Left ventricle myocardium inferior (tissue), 1 donor: ENCODE measurements at regions not wholly inside any gene's neighbourhood (a gene's known extent, or its start where the extent isn't known, plus 50 kb on each side); places are given as distances from the start of the nearest gene placed in this dataset.
"Not testable (repeated sequence)": the region's sequence is repeated elsewhere in the genome, so short reads cannot be mapped to it uniquely, and the experiment has no call there.

Experiments used
- DNase-seq: peaks from one replicate; pipeline ENCODE4 v3.0.0-alpha.2; 2020
- H3K27ac ChIP-seq: fragments of 200-600 bp; replicated peaks from 2 replicates; pipeline ENCODE4 v1.8.0; 2021
- H3K27me3 ChIP-seq: fragments of 200-600 bp; 2 replicates; pipeline ENCODE4 v1.8.0; 2021; ENCODE audit warnings: low read depth
- H3K36me3 ChIP-seq: fragments of 200-600 bp; 2 replicates; pipeline ENCODE4 v1.8.0; 2021
- H3K4me1 ChIP-seq: fragments of 200-600 bp; 2 replicates; pipeline ENCODE4 v1.8.0; 2021
- H3K4me3 ChIP-seq: fragments of 200-600 bp; 2 replicates; pipeline ENCODE4 v1.8.0; 2021; ENCODE audit warnings: mild to moderate bottlenecking, moderate library complexity
- H3K9me3 ChIP-seq: fragments of 200-600 bp; replicated peaks from 2 replicates; pipeline ENCODE4 v1.8.0; 2021
- intact Hi-C: fragments of 100-400 bp; cut with micrococcal nuclease; formaldehyde crosslinking; loops from one replicate; pipeline ENCODE4 v1.11.0; 2022
- TF ChIP-seq, protein P1 (sequence below): fragments of 200-600 bp; IDR thresholded peaks from 2 replicates; pipeline ENCODE4 v1.8.0; 2021; ENCODE audit warnings: antibody characterized with exemption, mild to moderate bottlenecking, borderline replicate concordance
- donor health status: DM: no; HTN: yes; CAD: no; lungs with severe emphysema.

DNA sequence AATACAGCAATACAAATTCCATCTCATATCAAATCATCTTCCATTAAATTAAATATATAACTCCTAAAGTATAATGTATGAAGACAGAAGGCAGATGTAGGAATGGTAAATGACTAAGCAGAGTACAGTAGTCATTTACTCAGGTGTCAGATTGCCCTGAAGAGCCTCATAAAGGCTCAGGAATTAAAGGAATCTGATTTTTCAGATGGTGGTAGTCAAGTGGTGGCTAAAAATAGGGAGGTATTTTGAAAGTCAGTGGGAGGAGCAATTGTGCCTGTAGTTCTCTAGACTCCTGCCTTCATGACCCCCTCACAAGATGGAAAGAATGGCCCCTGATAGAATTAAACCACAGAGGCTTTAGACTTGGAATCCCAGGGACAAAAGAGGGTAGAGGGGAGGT is 142.7 kb upstream of the SYNPR start:
- Histone ChIP-seq H3K27me3 (no peaks in the 10 kb centered on the region), H3K27ac (peak overlapping the region; percentile 64), H3K4me1 (peaks cover 7% of the 10 kb centered on the region), H3K36me3 (no peaks in the 10 kb centered on the region), H3K9me3 (no peaks in the 10 kb centered on the region), H3K4me3 (no peak overlapping the region)
- no peak for DNase-seq
- TF ChIP-seq, protein P1, sequence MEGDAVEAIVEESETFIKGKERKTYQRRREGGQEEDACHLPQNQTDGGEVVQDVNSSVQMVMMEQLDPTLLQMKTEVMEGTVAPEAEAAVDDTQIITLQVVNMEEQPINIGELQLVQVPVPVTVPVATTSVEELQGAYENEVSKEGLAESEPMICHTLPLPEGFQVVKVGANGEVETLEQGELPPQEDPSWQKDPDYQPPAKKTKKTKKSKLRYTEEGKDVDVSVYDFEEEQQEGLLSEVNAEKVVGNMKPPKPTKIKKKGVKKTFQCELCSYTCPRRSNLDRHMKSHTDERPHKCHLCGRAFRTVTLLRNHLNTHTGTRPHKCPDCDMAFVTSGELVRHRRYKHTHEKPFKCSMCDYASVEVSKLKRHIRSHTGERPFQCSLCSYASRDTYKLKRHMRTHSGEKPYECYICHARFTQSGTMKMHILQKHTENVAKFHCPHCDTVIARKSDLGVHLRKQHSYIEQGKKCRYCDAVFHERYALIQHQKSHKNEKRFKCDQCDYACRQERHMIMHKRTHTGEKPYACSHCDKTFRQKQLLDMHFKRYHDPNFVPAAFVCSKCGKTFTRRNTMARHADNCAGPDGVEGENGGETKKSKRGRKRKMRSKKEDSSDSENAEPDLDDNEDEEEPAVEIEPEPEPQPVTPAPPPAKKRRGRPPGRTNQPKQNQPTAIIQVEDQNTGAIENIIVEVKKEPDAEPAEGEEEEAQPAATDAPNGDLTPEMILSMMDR, result no peak
- intact Hi-C loops, result no loop called here

DNA sequence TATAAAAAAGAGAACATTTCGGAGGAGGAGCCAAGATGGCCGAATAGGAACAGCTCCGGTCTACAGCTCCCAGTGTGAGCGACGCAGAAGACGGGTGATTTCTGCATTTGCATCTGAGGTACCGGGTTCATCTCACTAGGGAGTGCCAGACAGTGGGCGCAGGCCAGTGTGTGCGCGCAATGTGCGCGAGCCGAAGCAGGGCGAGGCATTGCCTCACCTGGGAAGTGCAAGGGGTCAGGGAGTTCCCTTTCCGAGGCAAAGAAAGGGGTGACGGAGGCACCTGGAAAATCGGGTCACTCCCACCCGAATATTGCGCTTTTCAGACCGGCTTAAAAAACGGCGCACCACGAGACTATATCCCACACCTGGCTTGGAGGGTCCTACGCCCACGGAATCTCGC is 141.9 kb upstream of the SYNPR start:
- H3K36me3 ChIP-seq, H3K4me1 ChIP-seq, H3K4me3 ChIP-seq, H3K9me3 ChIP-seq, H3K27me3 ChIP-seq, intact Hi-C loops, DNase-seq: not testable (repeated sequence)
- peak overlapping the region; percentile 64 for H3K27ac ChIP-seq

DNA sequence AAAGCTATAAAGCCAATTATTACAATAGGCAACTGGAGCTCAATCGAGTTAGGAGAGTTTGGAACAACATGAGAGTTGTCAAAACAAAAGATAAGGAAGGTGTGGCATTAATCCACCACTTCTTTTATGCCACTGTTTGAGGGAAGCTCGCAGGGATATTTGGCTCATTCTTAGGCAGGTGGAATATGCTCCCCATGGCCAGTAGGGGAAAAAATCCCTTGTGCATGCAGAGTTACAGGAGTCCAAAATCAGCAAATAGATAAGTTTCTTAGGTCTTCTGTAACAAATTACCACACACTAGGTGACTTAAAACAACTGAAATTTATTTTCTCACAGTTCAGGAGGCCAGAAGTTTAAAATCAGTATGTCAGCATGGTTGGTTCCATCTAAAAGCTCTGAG is 135.4 kb upstream of the SYNPR start:
- Histone ChIP-seq H3K4me3 (no peak overlapping the region), H3K36me3 (no peaks in the 10 kb centered on the region), H3K9me3 (peaks cover 9% of the 10 kb centered on the region), H3K27ac (no peak overlapping the region), H3K27me3 (no peaks in the 10 kb centered on the region), H3K4me1 (peaks cover 10% of the 10 kb centered on the region)
- TF ChIP-seq, protein P1, result no peak
- intact Hi-C loops, result no loop called here
- no peak for DNase-seq

DNA sequence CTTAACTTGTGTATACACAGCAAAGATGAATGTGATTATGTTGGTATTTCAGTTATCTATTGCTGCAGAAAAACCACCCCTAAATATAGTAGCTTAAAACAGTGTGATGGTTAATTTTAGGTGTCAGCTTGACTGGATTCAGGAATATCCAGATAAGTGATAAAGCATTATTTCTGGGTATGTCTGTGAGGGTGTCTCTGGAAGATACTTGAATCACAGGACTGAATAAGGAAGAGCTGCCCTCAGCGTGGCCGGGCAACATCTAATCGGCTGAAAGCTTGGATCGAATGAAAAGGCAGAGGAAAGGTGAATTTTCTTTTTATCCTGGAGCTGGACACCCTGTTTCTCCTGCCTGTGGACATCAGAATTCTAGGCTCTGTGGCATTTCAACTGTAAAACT is 132.0 kb upstream of the SYNPR start:
- Histone ChIP-seq H3K27me3 (no peaks in the 10 kb centered on the region), H3K9me3 (peaks cover 9% of the 10 kb centered on the region), H3K4me1 (peaks cover 10% of the 10 kb centered on the region), H3K36me3 (no peaks in the 10 kb centered on the region), H3K4me3 (no peak overlapping the region), H3K27ac (no peak overlapping the region)
- DNase-seq, result no peak
- TF ChIP-seq, protein P1, result no peak
- intact Hi-C loops, result no loop called here

DNA sequence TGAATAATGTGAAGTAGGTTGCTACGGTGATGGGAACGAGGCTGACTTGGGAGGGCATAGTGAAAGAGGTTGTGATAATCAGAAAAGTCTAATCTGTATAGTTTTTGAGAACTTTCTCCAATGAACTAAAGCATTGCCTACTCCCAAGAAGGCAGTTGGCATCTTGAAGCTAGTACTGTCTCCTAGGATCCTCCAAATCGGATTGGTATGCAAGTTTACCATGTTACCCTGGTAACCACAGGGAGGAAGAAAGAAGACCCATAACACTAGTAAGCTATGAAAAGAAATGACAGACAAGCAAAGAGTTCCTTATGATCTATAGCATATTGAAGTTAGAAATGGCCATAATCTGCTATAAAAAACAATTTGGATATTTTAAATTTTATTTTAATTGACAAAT is 127.2 kb upstream of the SYNPR start:
- Histone ChIP-seq H3K4me3 (no peak overlapping the region), H3K9me3 (no peaks in the 10 kb centered on the region), H3K27me3 (no peaks in the 10 kb centered on the region), H3K36me3 (no peaks in the 10 kb centered on the region), H3K27ac (no peak overlapping the region), H3K4me1 (peaks cover 7% of the 10 kb centered on the region)
- intact Hi-C loops, result no loop called here
- DNase-seq, result no peak
- TF ChIP-seq, protein P1, result no peak

DNA sequence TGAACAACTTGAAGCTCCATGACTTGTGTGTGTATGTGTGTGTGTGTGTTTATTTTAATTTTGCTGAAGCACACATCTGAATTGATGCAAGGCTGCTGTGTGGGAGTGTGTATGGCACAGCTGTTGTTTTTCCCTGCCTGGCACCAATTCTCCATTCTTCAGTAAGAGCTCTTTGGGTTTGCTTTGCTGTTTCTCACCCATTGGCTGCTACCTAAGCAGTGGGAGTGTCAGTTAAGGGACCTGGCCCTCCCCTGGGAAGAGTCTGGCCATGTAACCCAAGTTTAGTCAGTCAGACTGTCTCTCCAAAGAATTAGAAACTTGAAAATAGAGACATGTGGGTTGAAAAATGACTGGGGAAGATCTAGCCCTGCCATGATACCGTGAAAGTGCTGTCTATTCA is 126.2 kb upstream of the SYNPR start:
- H3K36me3 ChIP-seq, result no peaks in the 10 kb centered on the region
- no peak overlapping the region for H3K4me3 ChIP-seq
- no peaks in the 10 kb centered on the region for H3K9me3 ChIP-seq
- H3K27ac ChIP-seq, result no peak overlapping the region
- no peak for DNase-seq
- no peaks in the 10 kb centered on the region for H3K4me1 ChIP-seq
- H3K27me3 ChIP-seq, result no peaks in the 10 kb centered on the region
- intact Hi-C loops, result no loop called here
- TF ChIP-seq, protein P1, result no peak
